ENCODE measurements at regions not wholly inside any gene's neighbourhood (a gene's known extent, or its start where the extent isn't known, plus 50 kb on each side); places are given as distances from the start of the nearest gene placed in this dataset.

DNA sequence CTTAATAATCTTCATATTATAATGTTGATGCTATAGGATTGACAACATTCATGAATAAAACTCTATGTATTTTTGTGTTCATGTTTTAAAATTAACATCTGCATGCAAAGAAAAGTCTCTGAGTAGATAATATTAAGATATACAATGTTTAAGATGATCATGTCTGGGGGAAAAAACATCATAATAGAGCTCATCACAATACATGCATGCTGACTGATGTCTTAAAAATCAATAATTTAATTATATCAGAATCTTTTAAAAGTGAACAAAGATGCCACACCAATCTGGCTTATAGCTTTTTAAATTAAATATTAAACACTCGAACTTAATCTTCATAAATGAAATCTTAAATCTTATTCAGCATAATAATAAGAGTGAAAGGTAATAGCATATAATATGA is 933.9 kb upstream of the MIR17HG start:
- Histone ChIP-seq H3K9me2 (replicated peaks; ENCODE audit: control insufficient read depth, low read length) (no peaks in the 10 kb centered on the region), H3K27ac (ENCODE audit: low read depth, low read length) (no peak overlapping the region), H3K27me3 (ENCODE audit: control insufficient read depth, low read length) (no peaks in the 10 kb centered on the region), H4K20me1 (ENCODE audit: control insufficient read depth, insufficient read depth, low read depth, low read length) (no peaks in the 10 kb centered on the region), H3K4me2 (ENCODE audit: low read length) (no peak overlapping the region), H3K9me3 (ENCODE audit: control insufficient read depth, insufficient read depth, low read length) (no peaks in the 10 kb centered on the region), H3K79me2 (ENCODE audit: control insufficient read depth, low read length) (no peaks in the 10 kb centered on the region), H3K36me3 (ENCODE audit: control insufficient read depth, low read length) (no peaks in the 10 kb centered on the region), H3F3A (ENCODE audit: control insufficient read depth, insufficient read depth) (no peaks in the 10 kb centered on the region), H3K4me1 (ENCODE audit: control insufficient read depth, low read length) (no peaks in the 10 kb centered on the region), H3K4me3 (ENCODE audit: low read length) (no peak overlapping the region)
- TF ChIP-seq, protein P1, sequence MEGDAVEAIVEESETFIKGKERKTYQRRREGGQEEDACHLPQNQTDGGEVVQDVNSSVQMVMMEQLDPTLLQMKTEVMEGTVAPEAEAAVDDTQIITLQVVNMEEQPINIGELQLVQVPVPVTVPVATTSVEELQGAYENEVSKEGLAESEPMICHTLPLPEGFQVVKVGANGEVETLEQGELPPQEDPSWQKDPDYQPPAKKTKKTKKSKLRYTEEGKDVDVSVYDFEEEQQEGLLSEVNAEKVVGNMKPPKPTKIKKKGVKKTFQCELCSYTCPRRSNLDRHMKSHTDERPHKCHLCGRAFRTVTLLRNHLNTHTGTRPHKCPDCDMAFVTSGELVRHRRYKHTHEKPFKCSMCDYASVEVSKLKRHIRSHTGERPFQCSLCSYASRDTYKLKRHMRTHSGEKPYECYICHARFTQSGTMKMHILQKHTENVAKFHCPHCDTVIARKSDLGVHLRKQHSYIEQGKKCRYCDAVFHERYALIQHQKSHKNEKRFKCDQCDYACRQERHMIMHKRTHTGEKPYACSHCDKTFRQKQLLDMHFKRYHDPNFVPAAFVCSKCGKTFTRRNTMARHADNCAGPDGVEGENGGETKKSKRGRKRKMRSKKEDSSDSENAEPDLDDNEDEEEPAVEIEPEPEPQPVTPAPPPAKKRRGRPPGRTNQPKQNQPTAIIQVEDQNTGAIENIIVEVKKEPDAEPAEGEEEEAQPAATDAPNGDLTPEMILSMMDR (IDR thresholded peaks at IDR 0.05; ENCODE audit: low read depth, low read length, poor library complexity, severe bottlenecking): no peak
- no peak for TF ChIP-seq EZH2phosphoT487 (IDR thresholded peaks at IDR 0.05; ENCODE audit: borderline replicate concordance, low read length)

DNA sequence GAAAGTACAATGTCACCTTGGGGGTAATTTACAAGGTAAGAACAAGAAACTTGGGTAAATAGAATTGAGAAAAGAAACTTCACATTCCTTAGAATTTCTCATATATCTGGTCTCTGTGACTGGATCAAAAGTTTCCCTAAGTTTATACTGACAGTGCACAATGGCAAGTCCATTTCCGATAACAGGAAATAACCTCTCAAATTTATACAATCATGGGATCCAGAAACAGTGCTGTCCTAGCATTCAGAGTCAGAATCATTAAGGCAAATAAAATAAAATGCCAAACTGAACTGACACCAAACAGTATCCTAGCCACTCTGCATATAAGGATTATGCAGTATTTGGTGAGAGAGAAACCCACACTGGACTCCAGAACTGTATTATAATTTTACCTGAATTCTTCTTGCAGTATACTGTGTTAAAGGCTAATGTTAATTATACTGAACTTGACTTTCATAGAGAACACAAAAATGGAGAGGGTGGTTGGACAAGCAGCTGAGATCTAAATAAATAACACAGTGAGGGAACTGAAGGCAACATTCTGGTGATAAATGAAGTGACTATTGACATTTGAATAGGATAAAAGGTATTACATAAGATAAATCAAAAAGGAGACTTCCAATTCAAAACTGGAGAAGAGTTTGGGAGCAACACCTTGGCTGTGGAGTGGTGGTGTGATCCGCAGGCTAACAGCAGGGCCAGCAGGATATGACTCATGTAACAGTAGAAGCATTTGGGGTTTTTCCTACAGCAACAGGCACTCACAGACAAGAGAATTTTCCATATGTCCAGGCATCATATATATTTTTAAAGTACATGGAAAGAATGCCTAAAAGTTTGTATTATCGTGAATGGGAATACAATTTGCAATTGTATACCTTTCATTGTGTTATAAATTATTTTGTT is 932.5 kb upstream of the MIR17HG start:
- Histone ChIP-seq H3K4me2 (ENCODE audit: low read length) (no peak overlapping the region), H3K9me3 (ENCODE audit: control insufficient read depth, insufficient read depth, low read length) (no peaks in the 10 kb centered on the region), H3K36me3 (ENCODE audit: control insufficient read depth, low read length) (no peaks in the 10 kb centered on the region), H3F3A (ENCODE audit: control insufficient read depth, insufficient read depth) (no peaks in the 10 kb centered on the region), H3K9me2 (replicated peaks; ENCODE audit: control insufficient read depth, low read length) (no peaks in the 10 kb centered on the region), H3K4me3 (ENCODE audit: low read length) (no peak overlapping the region), H3K79me2 (ENCODE audit: control insufficient read depth, low read length) (no peaks in the 10 kb centered on the region), H4K20me1 (ENCODE audit: control insufficient read depth, insufficient read depth, low read depth, low read length) (no peaks in the 10 kb centered on the region), H3K27ac (ENCODE audit: low read depth, low read length) (no peak overlapping the region), H3K4me1 (ENCODE audit: control insufficient read depth, low read length) (no peaks in the 10 kb centered on the region), H3K27me3 (ENCODE audit: control insufficient read depth, low read length) (no peaks in the 10 kb centered on the region)
- TF ChIP-seq, protein P1 (IDR thresholded peaks at IDR 0.05; ENCODE audit: low read depth, low read length, poor library complexity, severe bottlenecking): no peak
- no peak for TF ChIP-seq EZH2phosphoT487 (IDR thresholded peaks at IDR 0.05; ENCODE audit: borderline replicate concordance, low read length)

DNA sequence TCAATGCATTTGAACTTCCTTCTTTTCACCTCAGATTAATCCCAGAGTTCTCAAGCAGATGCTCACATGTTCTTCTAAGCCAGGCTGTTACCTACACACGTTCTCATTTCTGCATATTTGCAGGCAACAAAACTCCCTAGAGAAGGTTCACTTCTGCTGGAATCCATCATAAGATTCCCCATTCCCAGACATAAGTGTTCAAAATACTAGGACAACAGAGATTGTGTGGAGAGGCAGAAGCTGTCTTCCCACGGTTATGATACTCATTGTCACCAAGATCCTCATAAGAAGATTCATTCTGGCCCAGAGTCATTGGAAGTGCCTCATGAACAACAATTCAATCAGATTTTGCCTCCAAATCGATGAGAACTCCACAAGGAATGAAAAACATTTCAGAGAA is 931.6 kb upstream of the MIR17HG start:
- no peak overlapping the region for H3K4me3 ChIP-seq (ENCODE audit: low read length)
- no peak overlapping the region for H3K4me2 ChIP-seq (ENCODE audit: low read length)
- no peak overlapping the region for H3K27ac ChIP-seq (ENCODE audit: low read depth, low read length)

More for the DNA sequence above, 931.6 kb upstream of the MIR17HG start:
- Histone ChIP-seq H3K36me3 (ENCODE audit: control insufficient read depth, low read length) (no peaks in the 10 kb centered on the region), H3F3A (ENCODE audit: control insufficient read depth, insufficient read depth) (no peaks in the 10 kb centered on the region), H4K20me1 (ENCODE audit: control insufficient read depth, insufficient read depth, low read depth, low read length) (no peaks in the 10 kb centered on the region), H3K27me3 (ENCODE audit: control insufficient read depth, low read length) (no peaks in the 10 kb centered on the region), H3K9me2 (replicated peaks; ENCODE audit: control insufficient read depth, low read length) (no peaks in the 10 kb centered on the region), H3K9me3 (ENCODE audit: control insufficient read depth, insufficient read depth, low read length) (no peaks in the 10 kb centered on the region), H3K4me1 (ENCODE audit: control insufficient read depth, low read length) (no peaks in the 10 kb centered on the region), H3K79me2 (ENCODE audit: control insufficient read depth, low read length) (no peaks in the 10 kb centered on the region)
- TF ChIP-seq, protein P1 (IDR thresholded peaks at IDR 0.05; ENCODE audit: low read depth, low read length, poor library complexity, severe bottlenecking): no peak
- TF ChIP-seq EZH2phosphoT487 (IDR thresholded peaks at IDR 0.05; ENCODE audit: borderline replicate concordance, low read length): no peak
